Right lobe of liver (tissue), 6 donors: ENCODE measurements at regions not wholly inside any gene's neighbourhood (a gene's known extent, or its start where the extent isn't known, plus 50 kb on each side); places are given as distances from the start of the nearest gene placed in this dataset.
"Not testable (repeated sequence)": the region's sequence is repeated elsewhere in the genome, so short reads cannot be mapped to it uniquely, and the experiment has no call there.

Experiments used
- ATAC-seq, 4 donors: fragments of 200-7000 bp; cut with Tn5 transposase; one replicate each; pipeline ENCODE4 v1.9.1; 2020; ENCODE audit warnings: mild to moderate bottlenecking in 4 of 4, moderate library complexity in 4 of 4
- DNase-seq, 3 donors: peaks; one replicate each; pipeline ENCODE4 v3.0.0-alpha.2; 2020
- H3K27ac ChIP-seq, 3 donors: fragments of 200-600 bp; one replicate each; pipeline ENCODE4 v1.8.0; 2022
- H3K27me3 ChIP-seq, 2 donors: fragments of 200-600 bp; one replicate each; pipeline ENCODE4 v1.8.0; 2022
- H3K36me3 ChIP-seq, 4 donors: fragments of 200-600 bp; sonication (generic) in 1 of 4; one replicate each; pipeline versions ENCODE4 v1.5.1 to v1.8.0; 2017 to 2022; ENCODE audit warnings: control low read depth in 1 of 4
- H3K4me1 ChIP-seq, 4 donors: fragments of 200-600 bp; sonication (generic) in 1 of 4; one replicate each; pipeline versions ENCODE4 v1.5.1 to v1.8.0; 2017 to 2022; ENCODE audit warnings: control low read depth in 1 of 4
- H3K4me3 ChIP-seq, 3 donors: fragments of 200-600 bp; one replicate each; pipeline ENCODE4 v1.8.0; 2022
- H3K9me3 ChIP-seq, 4 donors: fragments of 200-600 bp; sonication (generic) in 1 of 4; one replicate each; pipeline versions ENCODE4 v1.5.1 to v1.8.0; 2017 to 2022; ENCODE audit warnings: control low read depth in 1 of 4
- POLR2A ChIP-seq: fragments of 450-650 bp; IDR thresholded peaks from one replicate; pipeline ENCODE4 v1.6.1; 2017; ENCODE audit warnings: antibody characterized with exemption, mild to moderate bottlenecking
- WGBS: methylation state at CpG from one replicate; pipeline ENCODE4 v1.1.6; 2018; ENCODE audit warnings: low coverage, low lambda C conversion rate; ENCODE audit not compliant: insufficient coverage; ENCODE audit errors: missing lambda C conversion rate; 5-methylcytosine and 5-hydroxymethylcytosine counted together
- intact Hi-C, 2 donors: fragments of 100-400 bp; cut with DNase I; formaldehyde crosslinking; loops; one replicate each; pipeline versions ENCODE4 v1.11.2 to v1.14.1; 2022
- TF ChIP-seq, protein P1 (sequence below), 4 donors: fragments of 200-600 bp in 3 of 4; fragments of 450-650 bp in 1 of 4; IDR thresholded peaks; one replicate each; pipeline versions ENCODE4 v1.5.1 to v1.8.0; 2016 to 2022; ENCODE audit warnings: antibody characterized with exemption in 4 of 4, mild to moderate bottlenecking in 2 of 4
- donor health status: DM: no; HTN: yes; CAD: no.
- donor health status: DM: no; HTN: no; CAD: no.
- donor health status: DM: no; HTN: no; CAD: no.
- donor health status: DM: no; HTN: yes; CAD: no.
- donor health status: DM: no; HTN: yes; CAD: no.

GRCh38 chr9:106020186-106020585 is 325.8 kb downstream of the TMEM38B start:
- Histone ChIP-seq H3K27ac (no peak overlapping the region), H3K4me3 (no peak overlapping the region), H3K4me1 (no peaks in the 10 kb centered on the region), H3K36me3 (no peaks in the 10 kb centered on the region), H3K9me3 (no peaks in the 10 kb centered on the region), H3K27me3 (no peaks in the 10 kb centered on the region)
- intact Hi-C loops = no loop called here
- no peak for TF ChIP-seq POLR2A
- TF ChIP-seq, protein P1, sequence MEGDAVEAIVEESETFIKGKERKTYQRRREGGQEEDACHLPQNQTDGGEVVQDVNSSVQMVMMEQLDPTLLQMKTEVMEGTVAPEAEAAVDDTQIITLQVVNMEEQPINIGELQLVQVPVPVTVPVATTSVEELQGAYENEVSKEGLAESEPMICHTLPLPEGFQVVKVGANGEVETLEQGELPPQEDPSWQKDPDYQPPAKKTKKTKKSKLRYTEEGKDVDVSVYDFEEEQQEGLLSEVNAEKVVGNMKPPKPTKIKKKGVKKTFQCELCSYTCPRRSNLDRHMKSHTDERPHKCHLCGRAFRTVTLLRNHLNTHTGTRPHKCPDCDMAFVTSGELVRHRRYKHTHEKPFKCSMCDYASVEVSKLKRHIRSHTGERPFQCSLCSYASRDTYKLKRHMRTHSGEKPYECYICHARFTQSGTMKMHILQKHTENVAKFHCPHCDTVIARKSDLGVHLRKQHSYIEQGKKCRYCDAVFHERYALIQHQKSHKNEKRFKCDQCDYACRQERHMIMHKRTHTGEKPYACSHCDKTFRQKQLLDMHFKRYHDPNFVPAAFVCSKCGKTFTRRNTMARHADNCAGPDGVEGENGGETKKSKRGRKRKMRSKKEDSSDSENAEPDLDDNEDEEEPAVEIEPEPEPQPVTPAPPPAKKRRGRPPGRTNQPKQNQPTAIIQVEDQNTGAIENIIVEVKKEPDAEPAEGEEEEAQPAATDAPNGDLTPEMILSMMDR (IDR thresholded peaks at IDR 0.05) = no peak
- WGBS = 92% methylated on average over 2 of the region's 2 CpGs
- DNase-seq (no peak), ATAC-seq (no peak)

- WGBS = 82% methylated on average over 2 of the region's 2 CpGs
- no peak for DNase-seq
- intact Hi-C loops = no loop called here
- ATAC-seq = no peak
- Histone ChIP-seq H3K4me3 (no peak overlapping the region), H3K27me3 (no peaks in the 10 kb centered on the region), H3K4me1 (no peaks in the 10 kb centered on the region), H3K36me3 (no peaks in the 10 kb centered on the region), H3K9me3 (no peaks in the 10 kb centered on the region), H3K27ac (no peak overlapping the region)
- TF ChIP-seq, protein P1 (IDR thresholded peaks at IDR 0.05) = no peak
- no peak for TF ChIP-seq POLR2A
These were observed 329.1 kb downstream of the TMEM38B start for GRCh38 chr9:106023455-106023854.

DNA sequence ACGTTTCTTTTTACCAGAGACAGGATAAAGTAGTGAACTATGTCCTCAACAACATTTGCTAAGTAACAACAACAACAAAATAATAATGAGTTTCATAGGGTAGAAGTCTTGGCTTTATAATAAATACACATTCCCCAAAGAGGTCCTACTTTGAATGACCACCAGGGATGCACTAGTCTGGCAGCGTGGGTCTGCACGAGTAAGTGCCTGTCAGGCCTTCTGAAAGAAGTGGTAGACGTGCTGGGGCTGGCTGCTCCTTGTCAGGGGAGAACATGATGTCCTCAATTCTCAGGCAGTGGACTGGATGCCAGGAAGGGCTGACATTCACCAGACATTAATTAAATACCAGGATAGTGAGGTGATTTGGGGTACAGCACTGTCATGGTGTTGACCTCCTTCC is 331.1 kb downstream of the TMEM38B start:
- Histone ChIP-seq H3K4me1 (no peaks in the 10 kb centered on the region), H3K27ac (no peak overlapping the region), H3K27me3 (no peaks in the 10 kb centered on the region), H3K9me3 (no peaks in the 10 kb centered on the region), H3K36me3 (no peaks in the 10 kb centered on the region), H3K4me3 (no peak overlapping the region)
- ATAC-seq = peak in 1 of 4 donors; percentile 32
- DNase-seq = no peak
- TF ChIP-seq, protein P1 (IDR thresholded peaks at IDR 0.05) = no peak
- no peak for TF ChIP-seq POLR2A
- intact Hi-C loops = no loop called here
- WGBS = 66% methylated on average over 4 of the region's 4 CpGs

- H3K4me3 ChIP-seq = not testable (repeated sequence)
- WGBS = 76% methylated on average over 3 of the region's 3 CpGs
These were observed 335.8 kb downstream of the TMEM38B start for GRCh38 chr9:106030146-106030545.

DNA sequence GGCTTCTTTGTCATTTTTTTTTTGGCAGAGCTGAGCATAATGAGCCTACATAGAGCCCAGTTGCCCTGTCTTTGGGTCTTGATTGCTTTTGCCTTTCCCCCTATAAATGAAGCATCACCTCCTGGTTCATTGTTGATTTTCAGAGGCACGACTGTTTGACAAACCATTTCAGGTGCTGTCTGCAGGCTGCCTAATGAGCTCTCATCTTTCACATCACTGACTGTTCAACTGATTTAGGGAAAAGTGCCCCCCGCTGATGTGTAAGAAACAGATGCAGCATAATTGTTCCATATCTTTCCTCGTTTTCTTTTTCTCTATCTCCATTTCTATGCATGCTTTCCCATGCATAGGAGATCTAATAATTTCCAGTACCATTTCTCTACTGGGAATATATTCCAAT is 338.6 kb downstream of the TMEM38B start:
- Histone ChIP-seq H3K4me3 (no peak overlapping the region), H3K27ac (no peak overlapping the region), H3K9me3 (no peaks in the 10 kb centered on the region), H3K27me3 (no peaks in the 10 kb centered on the region), H3K4me1 (no peaks in the 10 kb centered on the region), H3K36me3 (no peaks in the 10 kb centered on the region)
- WGBS = 66% methylated on average over 3 of the region's 3 CpGs
- DNase-seq = no peak
- intact Hi-C loops = no loop called here
- ATAC-seq = no peak
- TF ChIP-seq POLR2A = no peak
- TF ChIP-seq, protein P1 (IDR thresholded peaks at IDR 0.05) = no peak

More at GRCh38 chr9:106030146-106030545, 335.8 kb downstream of the TMEM38B start:
- H3K36me3 ChIP-seq, H3K27me3 ChIP-seq, H3K4me1 ChIP-seq, DNase-seq, intact Hi-C loops, H3K27ac ChIP-seq, ATAC-seq, H3K9me3 ChIP-seq: not testable (repeated sequence)
